K562 (cell line): ENCODE measurements at regions not wholly inside any gene's neighbourhood (a gene's known extent, or its start where the extent isn't known, plus 50 kb on each side); places are given as distances from the start of the nearest gene placed in this dataset.

Source experiments
- ATAC-seq: fragments of 200-7000 bp; cut with Tn5 transposase; 3 replicates; pipeline ENCODE4 v1.9.1; 2020; ENCODE audit warnings: moderate library complexity
- BruUV-seq: library from RNA; stranded (reverse); fragments of 400-500 nt; replicated peaks from 2 replicates; lab custom pipeline; 2021; lab: Mats Ljungman, UMichigan
- CTCF ChIA-PET: fragments of 300-600 bp; formaldehyde crosslinking; extraction: SDS; loops from one replicate; lab custom pipeline; 2021; ENCODE audit warnings: low intra/inter-chr PET ratio; lab: Yijun Ruan, JAX
- POLR2A ChIA-PET: fragments of 300-600, 350-650 bp; sonication (Branson Sonifier 250); formaldehyde crosslinking; extraction: SDS; loops from one replicate; lab custom pipeline; 2021; ENCODE audit warnings: antibody characterized with exemption, inconsistent platforms; lab: Yijun Ruan, JAX
- DNase-seq, 4 experiments: peaks; one replicate each; pipeline versions ENCODE4 v3.0.0 to v3.0.0-alpha.2; 2011 to 2018; ENCODE audit warnings: low spot score in 3 of 4, mixed read lengths in 3 of 4; ENCODE audit errors: extremely low read depth in 1 of 4
- FAIRE-seq: peaks from 2 replicates; lab custom pipeline; 2011; peaks lifted over from hg19 to GRCh38; lab: Jason Lieb, UNC
- H2AFZ ChIP-seq: 2 replicates; pipeline ENCODE4 v1.6.0; 2011; ENCODE audit warnings: low read depth, low read length, control low read depth, inconsistent platforms
- H3K27ac ChIP-seq: fragments of 200-600 bp; 3 replicates; pipeline ENCODE4 v1.8.0; 2011; ENCODE audit warnings: low read depth, mild to moderate bottlenecking, control low read depth, inconsistent platforms, low read length, moderate library complexity, mixed read lengths; ENCODE audit errors: extremely low read depth
- H3K27me3 ChIP-seq, 2 experiments: fragments of 300-600 bp in 1 of 2; 2 replicates in 1 of 2; 3 replicates in 1 of 2; pipeline versions ENCODE4 v1.6.0 to v1.8.0; 2011; ENCODE audit warnings: inconsistent platforms in 2 of 2, low read length in 2 of 2, mild to moderate bottlenecking in 1 of 2, mixed read lengths in 1 of 2, moderate library complexity in 1 of 2; ENCODE audit not compliant: control insufficient read depth in 2 of 2, insufficient read depth in 2 of 2
- H3K36me3 ChIP-seq: fragments of 300-600 bp; 3 replicates; pipeline ENCODE4 v1.8.0; 2011; ENCODE audit warnings: mild to moderate bottlenecking, low read length, inconsistent platforms; ENCODE audit not compliant: control insufficient read depth, insufficient read depth
- H3K4me1 ChIP-seq, 2 experiments: fragments of 200-600 bp in 1 of 2; replicated peaks in 1 of 2; 2 replicates in 1 of 2; 3 replicates in 1 of 2; pipeline versions ENCODE4 v1.5.1 to v1.8.0; 2011; ENCODE audit warnings: inconsistent platforms in 2 of 2, low read length in 2 of 2, mild to moderate bottlenecking in 1 of 2, mixed read lengths in 1 of 2, moderate library complexity in 1 of 2; ENCODE audit not compliant: control insufficient read depth in 2 of 2, insufficient read depth in 2 of 2
- H3K4me2 ChIP-seq: 2 replicates; pipeline ENCODE4 v1.6.1; 2011; ENCODE audit warnings: low read length, control low read depth, inconsistent platforms, mixed read lengths; ENCODE audit not compliant: insufficient read depth
- H3K4me3 ChIP-seq: fragments of 200-600 bp; sonication (generic), shearing (Covaris generic); 2 replicates; pipeline ENCODE4 v1.5.1; 2016; ENCODE audit warnings: control low read depth, inconsistent platforms
- H3K79me2 ChIP-seq: fragments of 200-600 bp; 3 replicates; pipeline ENCODE4 v1.8.0; 2011; ENCODE audit warnings: low read length, inconsistent platforms; ENCODE audit not compliant: control insufficient read depth, insufficient read depth
- H3K9ac ChIP-seq, 2 experiments: 2 replicates each; pipeline versions ENCODE4 v1.6.0 to v1.6.1; 2011; ENCODE audit warnings: low read depth in 2 of 2, low read length in 2 of 2, control low read depth in 1 of 2, inconsistent platforms in 1 of 2, mild to moderate bottlenecking in 1 of 2, mixed read lengths in 1 of 2; ENCODE audit not compliant: insufficient read depth in 1 of 2
- H3K9me1 ChIP-seq: one replicate; pipeline ENCODE4 v1.6.0; 2011; ENCODE audit warnings: inconsistent platforms, mild to moderate bottlenecking, low read length, moderate library complexity; ENCODE audit not compliant: control insufficient read depth, insufficient read depth
- H3K9me3 ChIP-seq: replicated peaks from 2 replicates; pipeline ENCODE4 v1.5.1; 2011; ENCODE audit warnings: low read depth, low read length, inconsistent platforms; ENCODE audit not compliant: control insufficient read depth, insufficient read depth
- H4K20me1 ChIP-seq: replicated peaks from 2 replicates; pipeline ENCODE4 v1.6.1; 2011; ENCODE audit warnings: low read length, inconsistent platforms, mixed read lengths; ENCODE audit not compliant: control insufficient read depth, insufficient read depth
- CBFA2T2 ChIP-seq: fragments of 450-650 bp; conservative IDR thresholded peaks from 2 replicates; pipeline ENCODE4 v1.6.1; 2017; ENCODE audit warnings: mild to moderate bottlenecking
- CBFA2T3 ChIP-seq: fragments of 450-650 bp; IDR thresholded peaks from 2 replicates; pipeline ENCODE4 v1.6.1; 2017
- CBX8 ChIP-seq: fragments of 200-600 bp; sonication (generic); IDR thresholded peaks from 2 replicates; pipeline ENCODE4 v1.6.1; 2012; ENCODE audit warnings: borderline replicate concordance, mixed run types, low read depth, mild to moderate bottlenecking, moderate library complexity, mixed read lengths, low read length, control low read depth, inconsistent platforms; ENCODE audit not compliant: poor library complexity, severe bottlenecking; ENCODE audit errors: extremely low read depth
- CTBP1 ChIP-seq: fragments of 450-650 bp; IDR thresholded peaks from 2 replicates; pipeline ENCODE4 v1.6.1; 2016; ENCODE audit warnings: borderline replicate concordance
- DPF2 ChIP-seq: fragments of 450-650 bp; IDR thresholded peaks from 2 replicates; pipeline ENCODE4 v1.6.1; 2016
- ELF1 ChIP-seq: fragments of 200-800 bp; sonication (Bioruptor generic); IDR thresholded peaks from 2 replicates; pipeline ENCODE4 v1.6.1; 2016; ENCODE audit warnings: missing genetic modification characterization, missing compliant biosample characterization
- EP300 ChIP-seq: IDR thresholded peaks from 2 replicates; pipeline ENCODE4 v1.6.1; 2012; ENCODE audit warnings: low read length, improper control_type of control experiment
- ETV1 ChIP-seq: fragments of 450-650 bp; conservative IDR thresholded peaks from 2 replicates; pipeline ENCODE4 v1.6.1; 2016; ENCODE audit warnings: missing genetic modification characterization, control low read depth, low read depth, missing compliant biosample characterization
- JUN ChIP-seq, 2 experiments: sonication (generic) in 1 of 2; formaldehyde crosslinking in 1 of 2; IDR thresholded peaks; 2 replicates each; pipeline versions ENCODE4 v1.6.1 to v1.8.0; 2012 to 2022; ENCODE audit warnings: borderline replicate concordance in 2 of 2, mild to moderate bottlenecking in 2 of 2, improper control_type of control experiment in 1 of 2, low read depth in 1 of 2, low read length in 1 of 2, missing genetic modification reagents in 1 of 2
- KLF16 ChIP-seq: IDR thresholded peaks from 2 replicates; pipeline ENCODE4 v1.6.1; 2016; ENCODE audit warnings: antibody characterized with exemption
- MEIS2 ChIP-seq: fragments of 450-650 bp; IDR thresholded peaks from 2 replicates; pipeline ENCODE4 v1.6.1; 2014; ENCODE audit warnings: mild to moderate bottlenecking; ENCODE audit not compliant: partially characterized antibody
- MTA2 ChIP-seq: fragments of 450-650 bp; IDR thresholded peaks from 2 replicates; pipeline ENCODE4 v1.6.1; 2016; ENCODE audit warnings: low read depth
- PHF8 ChIP-seq: fragments of 200-600 bp; sonication (generic); IDR thresholded peaks from 2 replicates; pipeline ENCODE4 v1.6.1; 2012; ENCODE audit warnings: mixed run types, mild to moderate bottlenecking, inconsistent platforms, low read length, moderate library complexity, borderline replicate concordance
- SMARCA4 ChIP-seq: fragments of 450-650 bp; IDR thresholded peaks from 2 replicates; pipeline ENCODE4 v1.6.1; 2016
- SMARCE1 ChIP-seq: fragments of 450-650 bp; IDR thresholded peaks from 2 replicates; pipeline ENCODE4 v1.7.1; 2016; ENCODE audit warnings: mild to moderate bottlenecking
- TAL1 ChIP-seq: fragments of 450-650 bp; IDR thresholded peaks from 2 replicates; pipeline ENCODE4 v1.6.1; 2016; ENCODE audit warnings: mild to moderate bottlenecking
- TEAD4 ChIP-seq, 2 experiments: sonication (generic) in 1 of 2; formaldehyde crosslinking in 1 of 2; IDR thresholded peaks; 2 replicates each; pipeline versions ENCODE4 v1.6.1 to v1.8.0; 2012 to 2022; ENCODE audit warnings: borderline replicate concordance in 1 of 2, inconsistent platforms in 1 of 2, low read length in 1 of 2, mild to moderate bottlenecking in 1 of 2, missing genetic modification reagents in 1 of 2
- TRIM24 ChIP-seq, 2 experiments: fragments of 450-650 bp; IDR thresholded peaks; 2 replicates each; pipeline ENCODE4 v1.6.1; 2016
- ZEB2 ChIP-seq: fragments of 450-650 bp; IDR thresholded peaks from 2 replicates; pipeline ENCODE4 v1.6.1; 2016
- ZNF551 ChIP-seq: fragments of 250-450 bp; sonication (Bioruptor Pico); IDR thresholded peaks from 2 replicates; pipeline ENCODE4 v1.5.0; 2021; ENCODE audit warnings: mild to moderate bottlenecking, moderate library complexity
- WGBS: fragments of 100-300 bp; shearing (Covaris generic); methylation state at CpG from one replicate; pipeline ENCODE4 v1.1.6; 2016; ENCODE audit warnings: low coverage, mixed read lengths; ENCODE audit not compliant: insufficient coverage; ENCODE audit errors: missing lambda C conversion rate; 5-methylcytosine and 5-hydroxymethylcytosine counted together
- in situ Hi-C: fragments of 300-500 bp; cut with MboI; formaldehyde crosslinking; loops from 4 replicates; pipeline ENCODE4 v1.15.0; 2018; ENCODE audit warnings: inconsistent platforms, mixed read lengths
- intact Hi-C: fragments of 100-400 bp; cut with micrococcal nuclease; formaldehyde crosslinking; loops from 2 replicates; pipeline ENCODE4 v1.14.2; 2022
- TF ChIP-seq, protein P1 (sequence below), 2 experiments: fragments of 450-650 bp in 1 of 2; IDR thresholded peaks; 2 replicates each; pipeline ENCODE4 v1.6.1; 2011 to 2017; ENCODE audit warnings: low read depth in 2 of 2, antibody characterized with exemption in 1 of 2, borderline replicate concordance in 1 of 2, low read length in 1 of 2, mild to moderate bottlenecking in 1 of 2, mixed read lengths in 1 of 2; ENCODE audit not compliant: control insufficient read depth in 1 of 2

DNA sequence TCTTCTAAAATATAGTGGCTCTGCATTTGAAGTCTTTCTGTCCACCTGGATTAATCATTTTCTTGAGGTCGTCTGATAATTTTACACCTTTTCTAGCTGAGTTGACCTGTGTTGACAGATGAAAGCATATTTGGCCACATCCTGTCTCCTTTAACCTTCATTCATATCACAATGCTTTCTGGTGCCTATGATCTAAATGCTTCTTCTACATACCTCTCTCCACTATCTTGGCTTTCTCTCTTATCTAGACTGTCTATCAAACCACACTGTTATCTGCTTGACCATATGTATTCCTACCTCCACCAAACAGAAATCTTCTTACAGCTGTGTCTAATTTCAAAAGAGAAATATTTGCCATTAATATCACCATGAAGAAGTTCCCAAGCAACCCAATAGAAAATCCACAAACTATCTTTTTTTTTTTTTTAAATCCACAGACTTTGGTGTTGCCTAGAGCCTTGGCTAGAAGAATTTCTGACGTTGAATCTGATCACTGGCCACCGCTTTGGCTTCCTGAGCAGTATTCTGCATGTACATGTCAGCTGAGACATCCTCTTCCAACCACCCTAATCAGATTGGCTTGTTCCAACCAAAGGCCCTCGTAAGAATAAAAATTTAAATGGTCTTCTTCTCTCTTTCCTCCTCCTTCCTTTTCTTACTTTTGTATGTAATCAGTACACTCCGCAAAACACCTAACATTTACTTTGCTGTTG lies 66.3 kb upstream of the SP4 start:
- BruUV-seq: no TSS peak
- H3K9me1 ChIP-seq: no peaks in the 10 kb centered on the region
- intact Hi-C loops: no loop called here
- ATAC-seq (peak; percentile 69), DNase-seq (peak in 1 of 4 experiments; percentile 18), FAIRE-seq (no peak)
- in situ Hi-C loops: no loop called here
- H3K36me3 ChIP-seq: no peaks in the 10 kb centered on the region
- ChIA-PET POLR2A (interaction anchor here (0.6 kb wide), 1 partner anchor 18 kb away, joined by 3 read pairs; no protein-coding TSS in a partner anchor), CTCF (no interaction called here)
- H3K9ac ChIP-seq: no peak overlapping the region
- WGBS: 3% methylated on average over 5 of the region's 5 CpGs
- no peak overlapping the region for H3K4me3 ChIP-seq
- peaks cover 5 to 13% of the 10 kb centered on the region in 2 experiments; a peak in 3 of 5 replicates for H3K4me1 ChIP-seq
- H3K9me3 ChIP-seq: no peaks in the 10 kb centered on the region
- no peaks in the 10 kb centered on the region for H4K20me1 ChIP-seq
- H3K27ac ChIP-seq: no peak overlapping the region
- no peaks in the 10 kb centered on the region for H3K27me3 ChIP-seq
- H3K4me2 ChIP-seq: no peak overlapping the region
- no peaks in the 10 kb centered on the region for H3K79me2 ChIP-seq
- peak overlapping the region; percentile 54; the same call in 1 of the 2 replicates for H2AFZ ChIP-seq
- TF ChIP-seq ZNF551 (no peak), CBX8 (no peak), ETV1 (tag) (no peak), KLF16 (0 out of 2 replicates have a peak, but pooled peaks have one; percentile 13), DPF2 (peak; percentile 47; the same call in 1 of the 2 replicates), MTA2 (peak; percentile 52), MEIS2 (peak; percentile 41), CBFA2T2 (peak; percentile 50), CBFA2T3 (peak; percentile 66), SMARCA4 (peak; percentile 43; the same call in 1 of the 2 replicates), TEAD4 (IDR thresholded peaks at IDR 0.05; ENCODE audit: low read length) (peak; percentile 76; the same call in 1 of the 2 replicates), TEAD4 (CRISPR knock-in tag; IDR thresholded peaks at IDR 0.05; ENCODE audit: borderline replicate concordance) (no peak), JUN (IDR thresholded peaks at IDR 0.05; ENCODE audit: borderline replicate concordance, low read depth, low read length) (no peak), JUN (CRISPR knock-in tag; IDR thresholded peaks at IDR 0.05; ENCODE audit: borderline replicate concordance) (no peak), CTBP1 (peak; percentile 42; the same call in 1 of the 2 replicates), TAL1 (peak; percentile 61), TRIM24 (IDR thresholded peaks at IDR 0.05) (peak in 1 of 2 experiments; percentile 8; a peak in 1 of 4 replicates), EP300 (peak; percentile 36; the same call in 1 of the 2 replicates), SMARCE1 (peak; percentile 79; the same call in 1 of the 2 replicates), PHF8 (no peak), ZEB2 (peak; percentile 67; the same call in 1 of the 2 replicates), ELF1 (tag) (no peak)
- TF ChIP-seq, protein P1, sequence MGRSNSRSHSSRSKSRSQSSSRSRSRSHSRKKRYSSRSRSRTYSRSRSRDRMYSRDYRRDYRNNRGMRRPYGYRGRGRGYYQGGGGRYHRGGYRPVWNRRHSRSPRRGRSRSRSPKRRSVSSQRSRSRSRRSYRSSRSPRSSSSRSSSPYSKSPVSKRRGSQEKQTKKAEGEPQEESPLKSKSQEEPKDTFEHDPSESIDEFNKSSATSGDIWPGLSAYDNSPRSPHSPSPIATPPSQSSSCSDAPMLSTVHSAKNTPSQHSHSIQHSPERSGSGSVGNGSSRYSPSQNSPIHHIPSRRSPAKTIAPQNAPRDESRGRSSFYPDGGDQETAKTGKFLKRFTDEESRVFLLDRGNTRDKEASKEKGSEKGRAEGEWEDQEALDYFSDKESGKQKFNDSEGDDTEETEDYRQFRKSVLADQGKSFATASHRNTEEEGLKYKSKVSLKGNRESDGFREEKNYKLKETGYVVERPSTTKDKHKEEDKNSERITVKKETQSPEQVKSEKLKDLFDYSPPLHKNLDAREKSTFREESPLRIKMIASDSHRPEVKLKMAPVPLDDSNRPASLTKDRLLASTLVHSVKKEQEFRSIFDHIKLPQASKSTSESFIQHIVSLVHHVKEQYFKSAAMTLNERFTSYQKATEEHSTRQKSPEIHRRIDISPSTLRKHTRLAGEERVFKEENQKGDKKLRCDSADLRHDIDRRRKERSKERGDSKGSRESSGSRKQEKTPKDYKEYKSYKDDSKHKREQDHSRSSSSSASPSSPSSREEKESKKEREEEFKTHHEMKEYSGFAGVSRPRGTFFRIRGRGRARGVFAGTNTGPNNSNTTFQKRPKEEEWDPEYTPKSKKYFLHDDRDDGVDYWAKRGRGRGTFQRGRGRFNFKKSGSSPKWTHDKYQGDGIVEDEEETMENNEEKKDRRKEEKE (IDR thresholded peaks at IDR 0.05; ENCODE audit: borderline replicate concordance in 1 of 2, control insufficient read depth in 1 of 2, low read depth in 2 of 2, low read length in 1 of 2): no peak
